ENCODE measurements at regions not wholly inside any gene's neighbourhood (a gene's known extent, or its start where the extent isn't known, plus 50 kb on each side); places are given as distances from the start of the nearest gene placed in this dataset.
"Not testable (repeated sequence)": the region's sequence is repeated elsewhere in the genome, so short reads cannot be mapped to it uniquely, and the experiment has no call there.

GRCh38 chr2:34552337-34552736 lies 953.2 kb upstream of the FAM98A start:
- no peak for DNase-seq (ENCODE audit: low spot score)

GRCh38 chr2:34549710-34550345 lies 950.7 kb upstream of the FAM98A start:
- DNase-seq (ENCODE audit: low spot score) = no peak

- no peak for DNase-seq (ENCODE audit: low spot score)
Observed at GRCh38 chr2:34547900-34548299, 948.8 kb upstream of the FAM98A start.

DNA sequence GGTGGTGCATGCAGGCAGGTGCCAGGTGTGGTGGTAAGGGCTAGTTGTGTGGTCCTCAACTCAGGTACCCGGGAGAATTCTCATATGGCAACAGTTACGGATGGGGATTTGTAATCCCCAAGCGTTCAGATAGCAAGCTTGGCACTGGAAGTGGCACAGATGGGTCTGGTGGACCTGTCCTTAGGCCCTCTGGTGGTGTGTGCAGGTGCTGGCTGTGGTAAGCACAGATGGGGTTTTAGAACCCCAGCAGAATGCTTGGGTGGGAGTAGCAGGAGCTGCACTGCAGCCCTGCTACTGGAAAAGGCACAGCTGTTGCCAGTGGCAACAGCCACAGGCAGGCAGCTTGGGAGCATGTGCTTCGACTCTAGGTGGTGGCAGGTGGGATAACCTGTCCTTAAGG lies 948.2 kb upstream of the FAM98A start:
- DNase-seq (ENCODE audit: low spot score) = no peak

GRCh38 chr2:34545486-34546136 lies 946.5 kb upstream of the FAM98A start:
- DNase-seq (ENCODE audit: low spot score) = no peak

DNA sequence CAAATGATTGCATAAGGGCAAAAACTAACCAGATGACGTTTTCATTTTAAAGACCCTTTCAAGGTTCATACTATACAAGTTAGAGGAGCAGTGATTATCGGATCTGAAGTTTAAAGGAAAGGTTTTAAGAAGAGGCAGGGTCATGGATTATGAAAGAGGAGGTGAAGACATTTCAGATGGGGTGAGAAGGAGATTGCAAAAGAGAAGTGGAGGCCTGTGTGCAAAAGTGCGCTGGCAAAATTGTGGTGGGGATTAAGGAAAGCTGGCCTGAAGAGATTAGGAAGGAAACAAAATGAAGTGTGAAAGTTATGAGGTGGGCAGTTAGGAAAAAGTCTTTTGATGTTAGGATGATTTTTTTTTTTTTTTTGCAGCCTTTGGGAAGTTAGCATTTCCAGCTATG lies 935.7 kb upstream of the FAM98A start:
- no peak for DNase-seq (ENCODE audit: low spot score)

- DNase-seq (ENCODE audit: low spot score) = no peak
Observed at GRCh38 chr2:34534341-34534740, 935.2 kb upstream of the FAM98A start.

- no peak for DNase-seq (ENCODE audit: low spot score)
Observed at GRCh38 chr2:34533585-34534183, 934.6 kb upstream of the FAM98A start.

DNA sequence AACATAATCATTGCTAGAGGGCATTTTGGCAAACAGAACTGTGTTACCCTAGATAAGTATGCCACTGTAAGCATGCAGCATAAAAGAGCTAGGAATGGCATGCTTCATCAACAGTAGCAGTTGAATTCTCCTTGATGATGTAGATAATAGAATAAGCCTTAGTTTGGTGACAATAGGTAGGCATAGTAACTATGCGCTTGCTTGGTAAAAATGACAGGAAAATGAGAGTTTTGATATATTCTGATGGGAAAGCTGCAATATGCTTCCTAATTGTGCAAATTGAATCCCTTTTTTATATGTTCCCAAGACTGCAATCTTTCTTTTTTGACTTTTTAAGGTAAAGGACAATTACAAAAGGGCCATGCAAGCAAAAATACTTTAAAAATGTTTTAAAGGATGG lies 930.9 kb upstream of the FAM98A start:
- no peak for DNase-seq (ENCODE audit: low spot score)

DNA sequence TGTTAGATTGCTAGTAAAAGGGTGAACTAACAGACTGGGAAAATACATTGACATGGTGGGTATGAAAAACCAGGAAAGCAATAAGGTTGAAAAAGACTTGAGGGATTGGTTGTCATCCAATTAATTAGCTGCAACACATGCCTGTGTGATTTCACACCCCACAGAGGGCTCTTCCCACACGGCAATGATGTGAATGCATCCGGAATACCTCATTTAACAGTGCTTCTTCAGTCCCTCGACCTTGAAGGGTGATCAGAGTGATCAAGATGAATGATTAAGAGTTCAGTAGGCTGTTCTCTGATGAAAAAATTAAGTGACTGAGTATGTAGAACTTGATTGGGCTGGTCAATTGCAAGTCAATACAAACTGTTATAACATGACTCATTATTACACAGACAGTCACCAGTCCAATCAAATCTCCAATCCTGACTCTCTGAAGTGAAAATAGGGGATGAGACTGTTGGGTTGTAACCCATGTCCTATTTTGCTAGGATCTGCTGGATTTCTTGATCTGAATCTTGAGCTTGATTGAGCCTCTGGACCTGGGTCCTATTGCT lies 924.9 kb upstream of the FAM98A start:
- no peak for DNase-seq (ENCODE audit: low spot score)

GRCh38 chr2:34519659-34520058 lies 920.6 kb upstream of the FAM98A start:
- DNase-seq (ENCODE audit: low spot score) = no peak

DNA sequence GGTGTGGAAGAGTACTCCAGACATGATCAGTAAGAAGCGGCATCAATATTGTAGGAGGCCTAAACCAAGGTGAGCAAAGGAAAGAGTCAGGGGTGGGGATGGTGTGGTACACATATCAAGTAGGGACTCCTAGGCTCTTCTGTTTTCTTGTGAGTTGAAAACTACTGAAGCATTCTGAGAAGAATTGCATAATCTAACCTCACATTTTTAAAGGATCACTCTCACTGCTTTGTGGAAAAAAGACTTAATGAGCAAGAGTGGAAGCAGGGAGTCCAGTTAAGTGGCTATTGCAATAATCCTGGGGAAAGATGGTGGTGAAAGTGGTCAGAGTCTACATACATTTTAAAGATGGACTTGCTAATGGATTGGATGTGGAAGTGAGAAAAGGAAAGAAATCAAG lies 899.5 kb upstream of the FAM98A start:
- DNase-seq (ENCODE audit: low spot score) = no peak

DNA sequence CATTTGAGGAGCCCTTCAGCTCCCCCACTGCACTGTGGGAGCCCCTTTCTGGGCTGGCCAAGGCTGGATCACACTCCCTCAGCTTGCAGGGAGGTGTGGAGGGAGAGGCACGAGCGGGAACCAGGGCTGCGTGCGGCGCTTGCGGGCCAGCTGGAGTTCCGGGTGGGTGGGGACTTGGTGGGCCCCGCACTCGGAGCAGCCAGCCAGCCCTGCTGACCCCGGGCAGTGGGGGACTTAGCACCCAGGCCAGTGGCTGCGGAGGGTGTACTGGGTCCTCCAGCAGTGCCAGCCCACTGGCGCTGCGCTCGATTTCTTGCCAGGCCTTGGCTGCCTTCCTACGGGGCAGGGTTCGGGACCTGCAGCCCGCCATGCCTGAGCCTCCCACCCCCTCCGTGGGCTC lies 895.1 kb upstream of the FAM98A start:
- not testable (repeated sequence) for DNase-seq (ENCODE audit: low spot score)

DNA sequence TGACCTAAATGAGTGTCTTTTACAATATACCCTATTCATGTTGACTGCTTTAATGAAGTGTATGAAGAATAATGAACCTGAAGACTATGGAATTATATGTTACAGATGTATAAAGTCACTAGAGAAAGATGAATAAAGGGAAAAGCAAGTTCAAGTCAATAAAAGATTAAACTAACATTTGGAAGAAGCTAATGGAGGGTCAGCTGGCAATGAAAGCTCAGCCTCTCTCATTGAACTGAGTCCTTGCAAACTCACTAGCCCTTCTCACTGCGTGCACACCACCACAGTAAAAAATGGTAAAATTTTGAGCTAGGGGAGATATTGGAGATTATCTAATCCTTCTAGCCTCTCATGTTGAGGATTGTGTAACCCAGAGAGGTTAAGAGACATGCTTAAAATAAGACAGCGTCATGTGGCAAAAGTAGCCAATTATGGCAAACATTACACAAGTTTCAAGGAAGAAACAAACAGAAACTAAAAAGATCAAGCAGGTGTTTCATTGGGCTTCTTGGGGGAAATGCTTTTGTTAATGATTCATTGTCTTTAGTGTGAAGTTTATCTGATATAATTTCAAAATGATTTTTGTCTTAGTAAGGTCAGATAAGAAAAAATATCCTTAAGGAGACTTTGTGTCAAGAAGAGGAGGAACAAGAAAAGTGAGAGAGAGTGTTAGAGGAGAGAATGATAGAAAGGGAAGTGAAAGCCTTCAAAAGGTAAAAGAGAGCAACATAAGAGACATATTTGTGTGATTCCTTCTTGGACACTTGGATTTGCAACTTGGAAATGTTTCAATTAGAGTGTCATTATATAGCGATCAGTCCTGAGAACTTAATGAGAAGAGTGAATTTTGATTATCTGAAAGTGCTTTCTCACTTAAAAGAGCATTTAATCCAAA lies 893.7 kb upstream of the FAM98A start:
- no peak for DNase-seq (ENCODE audit: low spot score)

- no peak for DNase-seq (ENCODE audit: low spot score)
Observed at GRCh38 chr2:34486965-34487364, 887.9 kb upstream of the FAM98A start.

DNA sequence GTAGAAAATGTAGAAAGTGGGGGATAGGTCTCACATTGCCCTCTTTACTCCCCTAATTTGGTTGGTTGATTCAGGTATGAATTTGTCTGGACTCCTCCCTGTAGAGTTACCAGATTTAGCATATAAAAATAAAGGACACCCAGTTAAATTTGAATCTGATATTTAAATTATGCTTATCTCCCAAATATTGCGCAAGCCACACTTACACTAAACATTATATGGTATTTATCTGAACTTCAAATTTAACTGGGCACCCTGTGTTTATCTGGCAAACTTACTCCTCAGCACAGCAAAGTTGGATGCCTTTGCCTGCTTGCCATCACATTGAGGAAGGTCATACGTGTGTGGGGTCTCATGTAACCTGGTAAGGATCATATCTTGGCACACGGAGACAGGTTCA lies 882.4 kb upstream of the FAM98A start:
- DNase-seq (ENCODE audit: low spot score) = no peak

GRCh38 chr2:34480366-34480765 lies 881.3 kb upstream of the FAM98A start:
- no peak for DNase-seq (ENCODE audit: low spot score)

GRCh38 chr2:34475156-34475555 lies 876.1 kb upstream of the FAM98A start:
- DNase-seq (ENCODE audit: low spot score) = no peak

GRCh38 chr2:34474646-34475045 lies 875.5 kb upstream of the FAM98A start:
- no peak for DNase-seq (ENCODE audit: low spot score)

- DNase-seq (ENCODE audit: low spot score) = no peak
Observed at GRCh38 chr2:34447097-34447496, 848.0 kb upstream of the FAM98A start.

DNA sequence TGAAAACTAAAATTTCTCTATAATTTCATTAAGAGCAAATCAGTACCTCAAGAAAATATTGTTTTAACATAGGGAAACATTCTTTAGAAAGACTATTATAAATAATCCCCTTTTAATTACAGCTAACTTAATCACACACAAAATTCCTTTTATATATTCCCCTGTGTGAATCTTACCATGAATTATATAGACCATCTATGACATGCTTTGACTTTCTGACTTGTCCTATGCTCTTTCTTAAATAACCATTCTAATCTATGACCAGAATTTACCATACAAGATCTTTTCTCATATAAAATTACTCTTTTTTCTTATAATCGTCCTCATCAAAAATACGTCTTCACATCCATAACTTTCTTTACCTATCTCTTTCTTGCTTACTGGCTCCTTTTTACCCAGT lies 824.2 kb upstream of the FAM98A start:
- DNase-seq (ENCODE audit: low spot score) = no peak

DNA sequence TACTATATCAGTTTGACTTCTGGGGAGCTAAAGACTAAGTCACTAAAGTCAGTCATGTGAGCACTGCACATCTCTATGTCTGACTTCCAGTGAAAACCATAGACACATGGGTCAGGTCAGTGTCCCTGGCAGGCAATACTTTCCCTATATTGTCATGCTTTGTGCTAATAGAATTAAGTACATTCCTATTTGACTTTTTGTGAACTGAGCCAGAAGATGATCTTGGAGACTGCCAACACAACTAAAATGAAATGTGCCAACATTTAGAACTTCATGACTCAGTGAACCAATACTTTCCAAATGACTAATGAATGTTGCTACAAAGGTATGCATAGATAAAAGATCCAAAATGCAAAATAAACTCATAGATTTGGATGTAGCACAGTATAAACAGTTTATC lies 820.8 kb upstream of the FAM98A start:
- DNase-seq (ENCODE audit: low spot score) = no peak

All from ureter (tissue), 1 donor.